HEK293 (cell line): ENCODE measurements at regions not wholly inside any gene's neighbourhood (a gene's known extent, or its start where the extent isn't known, plus 50 kb on each side); places are given as distances from the start of the nearest gene placed in this dataset.

Source experiments
- CTCF ChIA-PET: fragments of 350-600 bp; formaldehyde crosslinking; extraction: SDS; loops from one replicate; lab custom pipeline; 2021; ENCODE audit warnings: antibody characterized with exemption; lab: Yijun Ruan, JAX
- POLR2A ChIA-PET: fragments of 300-600 bp; formaldehyde crosslinking; extraction: SDS; loops from one replicate; lab custom pipeline; 2020; ENCODE audit warnings: antibody characterized with exemption, inconsistent platforms; lab: Yijun Ruan, JAX
- H3K27ac ChIP-seq: fragments of 200-500 bp; sonication (Bioruptor generic); 2 replicates; pipeline ENCODE4 v1.5.1; 2014; ENCODE audit warnings: low read depth, low read length, control low read depth, inconsistent platforms; ENCODE audit errors: extremely low read depth
- H3K36me3 ChIP-seq, 2 experiments: fragments of 200-500 bp in 1 of 2; sonication (Bioruptor generic) in 1 of 2; 1 replicate in 1 of 2; 2 replicates in 1 of 2; pipeline ENCODE4 v1.5.1; 2014 to 2017; ENCODE audit warnings: inconsistent platforms in 2 of 2, low read length in 2 of 2; ENCODE audit not compliant: control insufficient read depth in 2 of 2, insufficient read depth in 1 of 2
- H3K4me1 ChIP-seq: fragments of 200-500 bp; sonication (Bioruptor generic); 2 replicates; pipeline ENCODE4 v1.5.1; 2014; ENCODE audit warnings: mild to moderate bottlenecking, low read length, inconsistent platforms; ENCODE audit not compliant: control insufficient read depth, insufficient read depth
- H3K4me3 ChIP-seq: 2 replicates; pipeline ENCODE4 v1.5.1; 2011; ENCODE audit warnings: low read depth, mild to moderate bottlenecking, control low read depth, low read length, moderate library complexity
- H3K9me3 ChIP-seq: fragments of 200-500 bp; sonication (Bioruptor generic); 2 replicates; pipeline ENCODE4 v1.5.1; 2014; ENCODE audit warnings: low read depth, low read length, inconsistent platforms; ENCODE audit not compliant: control insufficient read depth, insufficient read depth
- GFI1B ChIP-seq: fragments of 450-650 bp; formaldehyde crosslinking; IDR thresholded peaks from 2 replicates; pipeline ENCODE4 v1.5.1; 2016; ENCODE audit warnings: missing biosample characterization, missing genetic modification characterization
- GLI4 ChIP-seq: fragments of 450-650 bp; formaldehyde crosslinking; IDR thresholded peaks from 2 replicates; pipeline ENCODE4 v1.5.1; 2016; ENCODE audit warnings: missing biosample characterization, missing genetic modification characterization
- GLIS1 ChIP-seq: fragments of 450-650 bp; formaldehyde crosslinking; IDR thresholded peaks from 2 replicates; pipeline ENCODE4 v1.5.1; 2016; ENCODE audit warnings: missing biosample characterization, missing genetic modification characterization
- HOXC10 ChIP-seq: sonication (generic); formaldehyde crosslinking; IDR thresholded peaks from 2 replicates; pipeline ENCODE4 v1.8.1; 2023; ENCODE audit warnings: mild to moderate bottlenecking, missing genetic modification reagents
- MZF1 ChIP-seq: fragments of 450-650 bp; formaldehyde crosslinking; IDR thresholded peaks from 2 replicates; pipeline ENCODE4 v1.5.1; 2017; ENCODE audit warnings: missing biosample characterization, missing genetic modification characterization, borderline replicate concordance
- PRDM10 ChIP-seq: fragments of 450-650 bp; formaldehyde crosslinking; IDR thresholded peaks from 2 replicates; pipeline ENCODE4 v1.5.1; 2016; ENCODE audit warnings: missing biosample characterization, missing genetic modification characterization
- REPIN1 ChIP-seq: fragments of 450-650 bp; formaldehyde crosslinking; IDR thresholded peaks from 2 replicates; pipeline ENCODE4 v1.5.1; 2017; ENCODE audit warnings: missing biosample characterization, missing genetic modification characterization, low read depth
- REST ChIP-seq: fragments of 450-650 bp; formaldehyde crosslinking; IDR thresholded peaks from 2 replicates; pipeline ENCODE4 v1.5.1; 2016; ENCODE audit warnings: missing biosample characterization, missing genetic modification characterization
- ZBTB26 ChIP-seq: fragments of 450-650 bp; formaldehyde crosslinking; optimal IDR thresholded peaks from 2 replicates; pipeline ENCODE3; 2016; ENCODE audit warnings: missing biosample characterization, mild to moderate bottlenecking, missing genetic modification characterization
- ZNF157 ChIP-seq: fragments of 450-650 bp; formaldehyde crosslinking; IDR thresholded peaks from 2 replicates; pipeline ENCODE4 v1.5.1; 2016; ENCODE audit warnings: missing biosample characterization, missing genetic modification characterization
- ZNF169 ChIP-seq: fragments of 450-650 bp; formaldehyde crosslinking; IDR thresholded peaks from 2 replicates; pipeline ENCODE4 v1.5.1; 2016; ENCODE audit warnings: missing biosample characterization, missing genetic modification characterization
- ZNF175 ChIP-seq: fragments of 450-650 bp; formaldehyde crosslinking; IDR thresholded peaks from 2 replicates; pipeline ENCODE4 v1.5.1; 2016; ENCODE audit warnings: missing biosample characterization, missing genetic modification characterization
- ZNF292 ChIP-seq: fragments of 450-650 bp; formaldehyde crosslinking; IDR thresholded peaks from 2 replicates; pipeline ENCODE4 v1.5.1; 2016; ENCODE audit warnings: low read depth, missing biosample characterization, missing genetic modification characterization, borderline replicate concordance
- ZNF394 ChIP-seq: fragments of 450-650 bp; formaldehyde crosslinking; IDR thresholded peaks from 2 replicates; pipeline ENCODE4 v1.5.1; 2016; ENCODE audit warnings: missing biosample characterization, missing genetic modification characterization, mild to moderate bottlenecking, moderate library complexity, borderline replicate concordance
- ZNF48 ChIP-seq: fragments of 450-650 bp; formaldehyde crosslinking; IDR thresholded peaks from 2 replicates; pipeline ENCODE4 v1.5.1; 2016; ENCODE audit warnings: missing biosample characterization, missing genetic modification characterization
- ZNF501 ChIP-seq: fragments of 450-650 bp; formaldehyde crosslinking; IDR thresholded peaks from 2 replicates; pipeline ENCODE4 v1.5.1; 2016; ENCODE audit warnings: missing biosample characterization, missing genetic modification characterization
- ZNF530 ChIP-seq: fragments of 450-650 bp; formaldehyde crosslinking; IDR thresholded peaks from 2 replicates; pipeline ENCODE4 v1.5.1; 2016; ENCODE audit warnings: low read depth, missing biosample characterization, missing genetic modification characterization
- ZNF555 ChIP-seq: fragments of 450-650 bp; formaldehyde crosslinking; conservative IDR thresholded peaks from 2 replicates; pipeline ENCODE4 v1.5.1; 2017; ENCODE audit warnings: missing biosample characterization, mild to moderate bottlenecking, missing genetic modification characterization, inconsistent platforms
- ZNF561 ChIP-seq: fragments of 450-650 bp; IDR thresholded peaks from 2 replicates; pipeline ENCODE4 v1.5.1; 2018; ENCODE audit warnings: missing biosample characterization, missing genetic modification characterization, borderline replicate concordance
- ZNF596 ChIP-seq: fragments of 450-650 bp; IDR thresholded peaks from 2 replicates; pipeline ENCODE4 v1.5.0; 2018; ENCODE audit warnings: missing biosample characterization, mild to moderate bottlenecking, missing genetic modification characterization, moderate library complexity
- ZNF837 ChIP-seq: fragments of 450-650 bp; formaldehyde crosslinking; IDR thresholded peaks from 2 replicates; pipeline ENCODE4 v1.5.1; 2016; ENCODE audit warnings: missing biosample characterization, missing genetic modification characterization
- ZSCAN16 ChIP-seq: fragments of 450-650 bp; formaldehyde crosslinking; IDR thresholded peaks from 2 replicates; pipeline ENCODE4 v1.5.1; 2016; ENCODE audit warnings: missing biosample characterization, missing genetic modification characterization
- ZSCAN23 ChIP-seq: fragments of 450-650 bp; formaldehyde crosslinking; IDR thresholded peaks from 2 replicates; pipeline ENCODE4 v1.5.1; 2016; ENCODE audit warnings: missing biosample characterization, missing genetic modification characterization

- no peaks in the 10 kb centered on the region for H3K4me1 ChIP-seq
- no peak overlapping the region for H3K27ac ChIP-seq
- ChIA-PET CTCF (interaction anchor here (0.9 kb wide), 1 partner anchor 55 kb away, joined by 6 read pairs; no protein-coding TSS in a partner anchor), POLR2A (no interaction called here)
- TF ChIP-seq GLIS1 (tag by site-specific recombination) (no peak), ZNF394 (no peak), ZNF292 (tag by site-specific recombination) (no peak), REPIN1 (tag by site-specific recombination) (no peak), ZNF596 (tag by site-specific recombination) (no peak), ZNF48 (tag by site-specific recombination) (no peak), ZSCAN23 (no peak), ZNF501 (no peak), ZSCAN16 (tag by site-specific recombination) (no peak)
- no peak overlapping the region for H3K4me3 ChIP-seq
- H3K9me3 ChIP-seq: no peaks in the 10 kb centered on the region
- H3K36me3 ChIP-seq: peaks cover 0 to 7% of the 10 kb centered on the region in 2 experiments; a peak in 1 of 3 replicates
Measured at GRCh38 chr3:124633524-124633923, 96.7 kb upstream of the UMPS start.

- Histone ChIP-seq H3K9me3 (no peaks in the 10 kb centered on the region), H3K36me3 (peaks cover 0 to 7% of the 10 kb centered on the region in 2 experiments; a peak in 1 of 3 replicates), H3K4me3 (no peak overlapping the region), H3K27ac (no peak overlapping the region), H3K4me1 (no peaks in the 10 kb centered on the region)
- TF ChIP-seq PRDM10 (tag by site-specific recombination): peak; percentile 48
- TF ChIP-seq ZNF530: no peak
- ChIA-PET CTCF (interaction anchor here (0.7 to 0.9 kb wide), 3 partner anchors 8 to 69 kb away, joined by 3 to 6 read pairs (median 4); no protein-coding TSS in a partner anchor), POLR2A (no interaction called here)
Measured at GRCh38 chr3:124634210-124635168, 95.8 kb upstream of the UMPS start.

- Histone ChIP-seq H3K4me1 (no peaks in the 10 kb centered on the region), H3K4me3 (no peak overlapping the region), H3K9me3 (no peaks in the 10 kb centered on the region), H3K27ac (no peak overlapping the region), H3K36me3 (peaks cover 0 to 7% of the 10 kb centered on the region in 2 experiments; a peak in 1 of 3 replicates)
- TF ChIP-seq ZNF561 (no peak), HOXC10 (CRISPR knock-in tag) (no peak), REST (tag by site-specific recombination) (no peak), MZF1 (tag by site-specific recombination) (no peak), ZNF175 (no peak), ZNF169 (no peak), GFI1B (no peak), ZNF837 (tag by site-specific recombination) (no peak), ZNF555 (tag by site-specific recombination) (no peak), ZNF157 (no peak), GLI4 (tag by site-specific recombination) (no peak), ZBTB26 (tag by site-specific recombination) (no peak), ZSCAN16 (tag by site-specific recombination) (no peak)
- ChIA-PET POLR2A (no interaction called here), CTCF (interaction anchor here (0.8 kb wide), 1 partner anchor 70 kb away, joined by 3 read pairs; no protein-coding TSS in a partner anchor)
Measured at GRCh38 chr3:124635169-124635539, 95.1 kb upstream of the UMPS start.
